ENCODE measurements at regions not wholly inside any gene's neighbourhood (a gene's known extent, or its start where the extent isn't known, plus 50 kb on each side); places are given as distances from the start of the nearest gene placed in this dataset.

GRCh38 chr5:23372177-23372576 lies 135.2 kb upstream of the PRDM9 start:
- TF ChIP-seq POLR2A (IDR thresholded peaks at IDR 0.05) (no peak), CTCF (IDR thresholded peaks at IDR 0.05) (no peak)

Data from body of pancreas (tissue), 4 donors.